Body of pancreas (tissue), 4 donors: ENCODE measurements at regions not wholly inside any gene's neighbourhood (a gene's known extent, or its start where the extent isn't known, plus 50 kb on each side); places are given as distances from the start of the nearest gene placed in this dataset.

ENCODE experiments used
- POLR2A ChIP-seq, 3 donors: fragments of 450-650 bp; IDR thresholded peaks; one replicate each; pipeline ENCODE4 v1.6.1; 2016; ENCODE audit warnings: antibody characterized with exemption in 3 of 3, mild to moderate bottlenecking in 2 of 3
- TF ChIP-seq, protein P1 (sequence below), 7 experiments: fragments of 450-650 bp in 4 of 7; fragments of 200-600 bp in 3 of 7; sonication (generic) in 3 of 7; IDR thresholded peaks; one replicate each; pipeline ENCODE4 v1.5.1; 2016 to 2019; ENCODE audit warnings: antibody characterized with exemption in 7 of 7

DNA sequence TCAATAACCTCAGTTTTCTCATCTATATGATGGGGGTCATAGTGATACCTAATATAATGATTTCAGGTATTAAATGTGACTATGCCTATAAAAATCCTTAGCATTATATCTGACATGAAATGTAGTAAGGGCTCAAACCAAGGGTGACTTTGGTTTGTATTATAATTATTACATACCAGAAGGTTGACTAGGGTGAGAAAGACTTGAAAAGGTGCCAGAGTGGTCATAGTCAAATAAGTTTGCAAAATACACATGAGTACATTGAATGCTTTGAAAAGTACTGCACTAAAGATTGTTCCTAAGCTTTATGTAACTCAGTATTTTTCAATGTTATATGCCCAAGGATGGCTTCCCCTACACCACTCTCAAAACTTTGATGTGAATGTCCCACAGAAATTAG lies 297.2 kb downstream of the ARPP21 start:
- TF ChIP-seq, protein P1, sequence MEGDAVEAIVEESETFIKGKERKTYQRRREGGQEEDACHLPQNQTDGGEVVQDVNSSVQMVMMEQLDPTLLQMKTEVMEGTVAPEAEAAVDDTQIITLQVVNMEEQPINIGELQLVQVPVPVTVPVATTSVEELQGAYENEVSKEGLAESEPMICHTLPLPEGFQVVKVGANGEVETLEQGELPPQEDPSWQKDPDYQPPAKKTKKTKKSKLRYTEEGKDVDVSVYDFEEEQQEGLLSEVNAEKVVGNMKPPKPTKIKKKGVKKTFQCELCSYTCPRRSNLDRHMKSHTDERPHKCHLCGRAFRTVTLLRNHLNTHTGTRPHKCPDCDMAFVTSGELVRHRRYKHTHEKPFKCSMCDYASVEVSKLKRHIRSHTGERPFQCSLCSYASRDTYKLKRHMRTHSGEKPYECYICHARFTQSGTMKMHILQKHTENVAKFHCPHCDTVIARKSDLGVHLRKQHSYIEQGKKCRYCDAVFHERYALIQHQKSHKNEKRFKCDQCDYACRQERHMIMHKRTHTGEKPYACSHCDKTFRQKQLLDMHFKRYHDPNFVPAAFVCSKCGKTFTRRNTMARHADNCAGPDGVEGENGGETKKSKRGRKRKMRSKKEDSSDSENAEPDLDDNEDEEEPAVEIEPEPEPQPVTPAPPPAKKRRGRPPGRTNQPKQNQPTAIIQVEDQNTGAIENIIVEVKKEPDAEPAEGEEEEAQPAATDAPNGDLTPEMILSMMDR (IDR thresholded peaks at IDR 0.05) = no peak
- TF ChIP-seq POLR2A (IDR thresholded peaks at IDR 0.05) = no peak
